ENCODE measurements at regions not wholly inside any gene's neighbourhood (a gene's known extent, or its start where the extent isn't known, plus 50 kb on each side); places are given as distances from the start of the nearest gene placed in this dataset.
"Not testable (repeated sequence)": the region's sequence is repeated elsewhere in the genome, so short reads cannot be mapped to it uniquely, and the experiment has no call there.

- not testable (repeated sequence) for DNase-seq (ENCODE audit: low read depth in 2 of 2)
Observed at GRCh38 chr17:445839-446238, 93.2 kb upstream of the RPH3AL start, which contains the start of gene RFLNB. TSS of gene RFLNB (minus strand) at chr17:445939.

- DNase-seq (ENCODE audit: low read depth in 2 of 2): no peak
Observed at GRCh38 chr17:444879-445454, 92.4 kb upstream of the RPH3AL start.

GRCh38 chr17:443109-443508 is 90.5 kb upstream of the RPH3AL start:
- no peak for DNase-seq (ENCODE audit: low read depth in 2 of 2)

DNA sequence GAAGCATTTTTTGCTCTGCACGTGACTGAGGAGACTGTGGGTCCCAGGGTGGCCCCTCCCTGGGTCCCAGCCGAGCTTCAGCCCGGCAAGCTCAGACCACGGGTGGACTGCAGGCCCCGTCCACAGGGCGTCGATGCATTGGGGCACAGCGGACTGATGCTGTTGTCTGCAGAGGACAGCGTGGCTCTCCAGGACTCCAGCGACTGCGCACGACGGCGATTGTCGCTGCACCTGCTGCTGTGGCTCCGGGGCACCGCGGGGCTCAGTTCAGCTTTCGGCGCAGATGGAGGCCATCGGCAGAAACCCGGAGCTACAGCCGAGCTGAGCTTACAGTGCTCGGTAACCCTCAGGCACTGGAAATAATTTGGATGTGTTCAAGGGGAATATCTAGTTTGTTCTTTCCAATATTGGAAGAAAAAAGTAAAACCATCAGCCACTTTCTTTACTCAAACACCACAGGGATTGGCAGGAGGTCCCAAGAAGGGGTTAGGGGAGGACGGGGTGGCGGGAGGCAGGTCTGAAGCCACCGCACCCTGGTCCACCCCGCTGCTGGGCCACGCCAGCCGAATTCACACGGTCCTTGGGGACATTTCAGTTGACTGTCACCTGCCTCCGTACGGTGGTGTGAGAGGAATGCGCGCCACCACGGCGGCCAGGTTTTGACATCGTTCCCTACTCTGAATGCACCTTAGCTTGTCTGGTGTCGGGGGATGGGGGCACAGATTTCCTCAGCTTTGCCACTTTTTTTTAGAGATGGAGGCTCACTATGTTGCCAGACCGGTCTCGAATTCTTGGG is 88.7 kb upstream of the RPH3AL start:
- DNase-seq (ENCODE audit: low read depth in 2 of 2): no peak

GRCh38 chr17:438191-438590 is 85.6 kb upstream of the RPH3AL start:
- DNase-seq (ENCODE audit: low read depth in 2 of 2): no peak

DNA sequence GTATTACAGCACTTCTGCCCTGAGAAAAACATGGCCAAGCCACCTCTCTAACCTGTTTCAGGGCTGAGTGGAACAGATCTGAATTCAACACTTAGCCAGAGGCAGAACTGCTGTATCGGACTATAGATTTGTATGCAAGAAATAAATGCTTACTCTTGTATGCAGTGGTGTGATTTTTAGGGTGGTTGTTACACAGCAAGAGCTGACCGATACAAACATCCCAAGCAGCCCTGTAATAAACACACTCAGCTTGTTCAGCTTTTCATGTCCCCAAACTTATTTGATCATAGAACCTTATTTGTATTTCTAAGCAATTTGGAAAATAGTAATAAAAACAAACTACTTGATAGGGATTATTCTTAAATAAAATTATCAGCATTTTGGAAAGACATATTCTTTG is 84.9 kb upstream of the RPH3AL start:
- DNase-seq (ENCODE audit: low read depth in 2 of 2): no peak

DNA sequence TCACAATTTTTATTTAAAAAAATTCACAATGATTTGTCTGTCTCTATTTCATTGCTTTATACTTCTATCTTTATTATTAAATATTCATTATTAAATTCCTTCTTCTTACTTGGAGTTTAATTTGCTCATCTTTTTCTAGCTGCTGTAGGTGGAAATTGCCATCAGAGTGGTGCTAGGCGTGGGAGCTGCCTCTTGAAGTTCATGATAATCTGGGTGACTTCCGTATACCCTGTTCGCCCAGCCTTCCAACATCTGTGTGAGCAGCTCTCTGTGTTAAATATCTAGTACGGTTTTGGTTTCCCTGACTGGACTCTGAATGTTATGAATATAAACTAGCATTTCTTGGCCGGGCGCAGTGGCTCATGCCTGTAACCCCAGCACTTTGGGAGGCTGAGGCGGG is 84.0 kb upstream of the RPH3AL start:
- DNase-seq (ENCODE audit: low read depth in 2 of 2): no peak

- DNase-seq (ENCODE audit: low read depth in 2 of 2): not testable (repeated sequence)
Observed at GRCh38 chr17:432471-432870, 79.9 kb upstream of the RPH3AL start.

GRCh38 chr17:431494-431893 is 78.9 kb upstream of the RPH3AL start:
- DNase-seq (ENCODE audit: low read depth in 2 of 2): no peak

GRCh38 chr17:429589-429988 is 77.0 kb upstream of the RPH3AL start:
- no peak for DNase-seq (ENCODE audit: low read depth in 2 of 2)

GRCh38 chr17:428414-428813 is 75.8 kb upstream of the RPH3AL start:
- DNase-seq (ENCODE audit: low read depth in 2 of 2): no peak

DNA sequence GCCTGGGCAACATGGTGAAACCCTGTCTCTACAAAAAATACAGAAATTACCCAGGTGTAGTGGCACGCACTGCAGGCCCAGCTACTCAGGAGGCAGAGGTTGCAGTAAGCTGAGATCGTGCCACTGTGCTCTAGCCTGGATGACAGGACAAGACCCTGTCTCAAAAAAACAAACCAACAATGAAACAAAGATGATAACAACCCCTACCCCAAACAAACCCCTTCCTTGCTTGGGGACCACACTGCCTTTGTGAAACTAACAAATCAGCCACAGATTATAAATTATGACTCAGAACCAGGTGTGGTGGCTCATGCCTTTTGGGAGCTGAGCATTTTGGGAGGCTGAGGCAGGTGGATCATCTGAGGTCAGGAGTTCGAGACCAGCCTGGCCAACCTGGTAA is 75.3 kb upstream of the RPH3AL start:
- no peak for DNase-seq (ENCODE audit: low read depth in 2 of 2)

DNA sequence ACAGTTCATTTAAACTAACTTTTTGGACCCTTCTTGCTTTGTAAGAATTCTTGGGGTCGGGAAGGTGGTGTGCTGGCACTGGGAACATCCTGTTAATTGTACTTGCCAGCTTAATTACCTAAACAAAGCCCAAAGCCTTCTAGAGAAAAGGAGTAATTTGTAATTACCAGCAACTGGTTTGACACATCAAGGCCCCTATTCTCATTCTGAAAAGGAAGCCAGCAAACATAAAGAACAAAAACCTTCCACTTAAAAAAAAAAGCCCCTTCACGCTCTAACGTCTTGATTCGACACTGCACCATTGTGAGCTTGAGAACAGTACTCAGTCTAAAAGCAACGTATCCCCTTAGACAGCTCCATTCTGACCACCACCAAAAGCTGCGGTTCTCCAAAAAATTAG is 74.7 kb upstream of the RPH3AL start:
- DNase-seq (ENCODE audit: low read depth in 2 of 2): no peak

- DNase-seq (ENCODE audit: low read depth in 2 of 2): no peak
Observed at GRCh38 chr17:422196-422930, 69.8 kb upstream of the RPH3AL start.

DNA sequence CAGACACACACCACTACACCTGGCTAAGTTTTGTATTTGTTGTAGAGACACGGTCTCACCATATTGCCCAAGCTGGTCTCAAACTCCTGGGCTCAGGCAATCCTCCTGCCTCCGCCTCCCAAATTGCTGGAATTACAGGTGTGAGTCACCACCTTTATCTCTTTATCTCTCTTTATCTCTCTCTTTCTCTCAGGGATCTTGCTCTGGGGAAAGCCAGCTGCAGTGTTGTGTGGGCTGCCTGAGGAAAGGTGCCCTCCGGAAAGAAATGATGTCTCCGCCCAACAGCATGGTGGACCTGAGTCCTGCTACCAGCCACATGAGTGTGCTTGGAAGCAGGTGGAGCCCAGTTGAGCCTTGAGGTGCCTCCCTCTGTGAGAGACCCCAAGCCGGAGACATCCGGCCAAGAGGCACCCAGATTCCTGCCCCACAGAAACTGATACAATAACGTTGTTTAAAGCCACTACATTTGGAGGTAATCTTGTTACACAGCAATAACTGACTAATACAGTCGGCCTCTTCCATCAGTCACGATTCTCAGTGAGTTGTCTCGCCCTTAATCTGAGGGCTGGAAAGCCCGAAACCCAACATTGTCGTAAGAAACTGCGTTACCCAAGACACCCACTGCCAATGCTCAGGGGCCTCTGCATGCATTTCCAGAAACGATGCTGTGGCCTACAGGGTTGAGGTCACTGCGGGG is 68.0 kb upstream of the RPH3AL start:
- no peak for DNase-seq (ENCODE audit: low read depth in 2 of 2)

- no peak for DNase-seq (ENCODE audit: low read depth in 2 of 2)
Observed at GRCh38 chr17:419073-419735, 66.6 kb upstream of the RPH3AL start.

- no peak for DNase-seq (ENCODE audit: low read depth in 2 of 2)
Observed at GRCh38 chr17:418421-418751, 65.8 kb upstream of the RPH3AL start.

DNA sequence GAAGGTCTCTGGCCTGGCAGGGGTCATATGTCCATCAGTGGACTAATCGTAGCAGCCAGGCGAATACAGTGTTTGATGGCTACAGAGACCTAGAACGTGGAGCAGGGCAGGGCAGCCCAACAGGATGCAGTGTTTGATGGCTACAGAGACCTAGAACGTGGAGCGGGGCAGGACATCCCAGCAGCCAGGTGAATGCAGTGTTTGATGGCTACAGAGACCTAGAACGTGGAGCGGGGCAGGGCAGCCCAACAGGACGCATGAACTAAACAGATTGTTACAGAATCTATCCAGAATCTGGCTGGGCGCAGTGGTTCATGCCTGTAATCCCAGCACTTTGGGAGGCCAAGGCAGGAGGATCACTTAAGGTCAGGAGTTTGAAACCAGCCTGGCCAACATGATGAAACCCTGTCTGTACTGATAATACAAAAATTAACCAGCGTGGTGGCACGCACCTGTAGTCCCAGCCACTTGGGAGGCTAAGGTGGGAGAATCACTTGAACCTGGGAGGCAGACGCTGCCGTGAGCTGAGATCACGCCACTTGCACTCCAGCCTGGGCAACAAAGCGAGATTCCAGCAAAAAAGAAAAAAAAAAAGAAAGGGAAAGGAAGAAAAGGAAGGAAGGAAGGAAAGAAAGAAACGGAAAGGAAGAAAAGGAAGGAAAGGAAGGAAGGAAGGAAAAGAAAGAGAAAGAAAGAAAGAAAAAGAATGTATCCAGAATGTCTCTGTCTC is 65.2 kb upstream of the RPH3AL start:
- DNase-seq (ENCODE audit: low read depth in 2 of 2): no peak

- peak in 1 of 2 donors; percentile 28 for DNase-seq (ENCODE audit: low read depth in 2 of 2)
Observed at GRCh38 chr17:416293-417206, 63.9 kb upstream of the RPH3AL start.
